H9 (cell line): ENCODE measurements at regions not wholly inside any gene's neighbourhood (a gene's known extent, or its start where the extent isn't known, plus 50 kb on each side); places are given as distances from the start of the nearest gene placed in this dataset.

Experiments used
- DNase-seq: peaks from one replicate; pipeline ENCODE4 v3.0.0-alpha.2; 2017
- H2AFZ ChIP-seq: one replicate; pipeline ENCODE4 v1.6.1; 2013; ENCODE audit warnings: mild to moderate bottlenecking, low read length, control low read depth, moderate library complexity
- H2AK5ac ChIP-seq: 2 replicates; pipeline ENCODE4 v1.6.1; 2013; ENCODE audit warnings: low read length, control low read depth, mixed read lengths; ENCODE audit not compliant: insufficient read length
- H2BK120ac ChIP-seq: one replicate; pipeline ENCODE4 v1.6.1; 2013; ENCODE audit warnings: low read depth, mild to moderate bottlenecking, low read length, control low read depth, inconsistent platforms; ENCODE audit not compliant: poor library complexity, severe bottlenecking
- H2BK12ac ChIP-seq: 2 replicates; pipeline ENCODE4 v1.6.1; 2013; ENCODE audit warnings: low read length, control low read depth, mixed read lengths, low read depth; ENCODE audit not compliant: insufficient read length
- H2BK15ac ChIP-seq: 2 replicates; pipeline ENCODE4 v1.6.1; 2013; ENCODE audit warnings: low read depth, low read length, control low read depth
- H2BK20ac ChIP-seq: one replicate; pipeline ENCODE4 v1.6.1; 2013; ENCODE audit warnings: low read depth, mild to moderate bottlenecking, low read length, control low read depth, inconsistent platforms; ENCODE audit not compliant: poor library complexity, severe bottlenecking
- H2BK5ac ChIP-seq: 2 replicates; pipeline ENCODE4 v1.6.1; 2013; ENCODE audit warnings: low read length, control low read depth, mixed read lengths; ENCODE audit not compliant: insufficient read length
- H3K14ac ChIP-seq: 2 replicates; pipeline ENCODE4 v1.6.1; 2013; ENCODE audit warnings: low read length, control low read depth; ENCODE audit not compliant: insufficient read depth
- H3K18ac ChIP-seq: 2 replicates; pipeline ENCODE4 v1.6.1; 2013; ENCODE audit warnings: low read depth, mild to moderate bottlenecking, mixed read lengths, low read length, control low read depth; ENCODE audit not compliant: insufficient read length
- H3K23ac ChIP-seq: 2 replicates; pipeline ENCODE4 v1.6.1; 2013; ENCODE audit warnings: low read length, control low read depth, mixed read lengths, low read depth; ENCODE audit not compliant: insufficient read length
- H3K23me2 ChIP-seq: 2 replicates; pipeline ENCODE4 v1.6.1; 2013; ENCODE audit warnings: low read depth, mild to moderate bottlenecking, mixed read lengths, low read length, control low read depth; ENCODE audit not compliant: insufficient read length, poor library complexity, severe bottlenecking
- H3K27ac ChIP-seq: 2 replicates; pipeline ENCODE4 v1.5.1; 2013; ENCODE audit warnings: low read length, control low read depth, mixed read lengths, low read depth; ENCODE audit not compliant: insufficient read length
- H3K27me3 ChIP-seq: 2 replicates; pipeline ENCODE4 v1.6.1; 2013; ENCODE audit warnings: low read length, control low read depth, inconsistent platforms; ENCODE audit not compliant: insufficient read depth
- H3K4ac ChIP-seq: 2 replicates; pipeline ENCODE4 v1.6.1; 2013; ENCODE audit warnings: low read depth, mild to moderate bottlenecking, control low read depth, inconsistent platforms, low read length, moderate library complexity
- H3K4me1 ChIP-seq: 2 replicates; pipeline ENCODE4 v1.6.1; 2013; ENCODE audit warnings: low read length, control low read depth, inconsistent platforms; ENCODE audit not compliant: insufficient read depth
- H3K4me2 ChIP-seq: 2 replicates; pipeline ENCODE4 v1.6.1; 2013; ENCODE audit warnings: low read length, control low read depth, mixed read lengths; ENCODE audit not compliant: insufficient read length, insufficient read depth
- H3K56ac ChIP-seq: 2 replicates; pipeline ENCODE4 v1.6.1; 2013; ENCODE audit warnings: low read depth, mild to moderate bottlenecking, mixed read lengths, low read length, control low read depth; ENCODE audit not compliant: insufficient read length
- H3K79me1 ChIP-seq: 2 replicates; pipeline ENCODE4 v1.6.1; 2013; ENCODE audit warnings: low read depth, mild to moderate bottlenecking, moderate library complexity, low read length, control low read depth, inconsistent platforms; ENCODE audit not compliant: insufficient read depth, poor library complexity, severe bottlenecking
- H3K79me2 ChIP-seq: 2 replicates; pipeline ENCODE4 v1.6.1; 2013; ENCODE audit warnings: low read length, control low read depth, inconsistent platforms; ENCODE audit not compliant: insufficient read depth
- H3K9ac ChIP-seq: 2 replicates; pipeline ENCODE4 v1.6.1; 2013; ENCODE audit warnings: low read length, control low read depth, mixed read lengths; ENCODE audit not compliant: insufficient read length; ENCODE audit errors: extremely low read depth
- H3K9me3 ChIP-seq: one replicate; pipeline ENCODE4 v1.6.1; 2013; ENCODE audit warnings: low read depth, low read length, inconsistent platforms; ENCODE audit not compliant: control insufficient read depth
- H3T11ph ChIP-seq: one replicate; pipeline ENCODE4 v1.6.1; 2013; ENCODE audit warnings: mild to moderate bottlenecking, low read length, control low read depth, inconsistent platforms
- H4K20me1 ChIP-seq: one replicate; pipeline ENCODE4 v1.6.1; 2013; ENCODE audit not compliant: control insufficient read depth, insufficient read length, insufficient read depth
- H4K5ac ChIP-seq: 2 replicates; pipeline ENCODE4 v1.6.1; 2013; ENCODE audit warnings: low read depth, mild to moderate bottlenecking, mixed read lengths, low read length, control low read depth; ENCODE audit not compliant: insufficient read length
- H4K8ac ChIP-seq: replicated peaks from 2 replicates; pipeline ENCODE4 v1.6.1; 2013; ENCODE audit warnings: low read length, control low read depth, mixed read lengths, low read depth; ENCODE audit not compliant: insufficient read length
- H4K91ac ChIP-seq: 2 replicates; pipeline ENCODE4 v1.6.1; 2013; ENCODE audit warnings: low read depth, mild to moderate bottlenecking, moderate library complexity, mixed read lengths, low read length, control low read depth; ENCODE audit not compliant: insufficient read length
- H3K27ac Mint-ChIP-seq, 3 experiments: 2 replicates in 2 of 3; 3 replicates in 1 of 3; pipeline ENCODE4 v1.8.0; 2020 to 2021; ENCODE audit warnings: mixed read lengths in 3 of 3, mild to moderate bottlenecking in 1 of 3, moderate library complexity in 1 of 3
- H3K27me3 Mint-ChIP-seq: 2 replicates; pipeline ENCODE4 v1.8.0; 2021; ENCODE audit warnings: low read depth, mild to moderate bottlenecking, moderate library complexity, mixed read lengths
- H3K36me3 Mint-ChIP-seq, 3 experiments: 2 replicates in 2 of 3; 3 replicates in 1 of 3; pipeline ENCODE4 v1.8.0; 2020 to 2021; ENCODE audit warnings: low read depth in 3 of 3, mixed read lengths in 3 of 3; ENCODE audit not compliant: insufficient read depth in 1 of 3
- H3K4me1 Mint-ChIP-seq, 2 experiments: 2 replicates each; pipeline ENCODE4 v1.8.0; 2020; ENCODE audit warnings: mixed read lengths in 2 of 2
- H3K4me3 Mint-ChIP-seq, 2 experiments: 2 replicates in 1 of 2; 3 replicates in 1 of 2; pipeline ENCODE4 v1.8.0; 2020 to 2021; ENCODE audit warnings: mild to moderate bottlenecking in 2 of 2, mixed read lengths in 2 of 2, moderate library complexity in 1 of 2
- H3K9me3 Mint-ChIP-seq, 2 experiments: 2 replicates in 1 of 2; 3 replicates in 1 of 2; pipeline ENCODE4 v1.8.0; 2020; ENCODE audit warnings: mild to moderate bottlenecking in 2 of 2, mixed read lengths in 2 of 2, moderate library complexity in 1 of 2
- WGBS: extraction: QIAGEN DNeasy Blood & Tissue Kit; methylation state at CpG from one replicate; pipeline ENCODE4 v1.1.7; 2013; ENCODE audit warnings: missing lambda C conversion rate, low lambda C conversion rate, mixed read lengths; ENCODE audit not compliant: insufficient read length; ENCODE audit errors: extremely low coverage; 5-methylcytosine and 5-hydroxymethylcytosine counted together
- TF ChIP-seq, protein P1 (sequence below): fragments of 200-600 bp; sonication (generic); conservative IDR thresholded peaks from 3 replicates; pipeline ENCODE4 v1.8.0; 2021; ENCODE audit warnings: antibody characterized with exemption, mild to moderate bottlenecking

GRCh38 chr4:38236003-38236402 is 275.8 kb downstream of the PTTG2 start:
- Histone ChIP-seq H3K4me2 (no peak overlapping the region), H2BK120ac (no peak overlapping the region), H3K79me1 (no peaks in the 10 kb centered on the region), H3K4ac (no peak overlapping the region), H2BK15ac (no peak overlapping the region), H3K79me2 (no peaks in the 10 kb centered on the region), H4K5ac (no peak overlapping the region), H3K23me2 (no peaks in the 10 kb centered on the region), H3T11ph (no peak overlapping the region), H4K8ac (no peak overlapping the region), H3K9me3 (no peaks in the 10 kb centered on the region), H3K18ac (no peak overlapping the region), H2BK20ac (no peak overlapping the region), H4K91ac (no peak overlapping the region), H3K56ac (no peak overlapping the region), H3K4me1 (no peaks in the 10 kb centered on the region), H2AFZ (no peak overlapping the region), H3K14ac (no peak overlapping the region), H2BK5ac (no peak overlapping the region), H3K27ac (no peak overlapping the region), H4K20me1 (no peaks in the 10 kb centered on the region), H3K9ac (no peak overlapping the region), H2BK12ac (no peak overlapping the region), H3K27me3 (no peaks in the 10 kb centered on the region), H3K23ac (no peak overlapping the region), H2AK5ac (no peak overlapping the region)
- TF ChIP-seq, protein P1, sequence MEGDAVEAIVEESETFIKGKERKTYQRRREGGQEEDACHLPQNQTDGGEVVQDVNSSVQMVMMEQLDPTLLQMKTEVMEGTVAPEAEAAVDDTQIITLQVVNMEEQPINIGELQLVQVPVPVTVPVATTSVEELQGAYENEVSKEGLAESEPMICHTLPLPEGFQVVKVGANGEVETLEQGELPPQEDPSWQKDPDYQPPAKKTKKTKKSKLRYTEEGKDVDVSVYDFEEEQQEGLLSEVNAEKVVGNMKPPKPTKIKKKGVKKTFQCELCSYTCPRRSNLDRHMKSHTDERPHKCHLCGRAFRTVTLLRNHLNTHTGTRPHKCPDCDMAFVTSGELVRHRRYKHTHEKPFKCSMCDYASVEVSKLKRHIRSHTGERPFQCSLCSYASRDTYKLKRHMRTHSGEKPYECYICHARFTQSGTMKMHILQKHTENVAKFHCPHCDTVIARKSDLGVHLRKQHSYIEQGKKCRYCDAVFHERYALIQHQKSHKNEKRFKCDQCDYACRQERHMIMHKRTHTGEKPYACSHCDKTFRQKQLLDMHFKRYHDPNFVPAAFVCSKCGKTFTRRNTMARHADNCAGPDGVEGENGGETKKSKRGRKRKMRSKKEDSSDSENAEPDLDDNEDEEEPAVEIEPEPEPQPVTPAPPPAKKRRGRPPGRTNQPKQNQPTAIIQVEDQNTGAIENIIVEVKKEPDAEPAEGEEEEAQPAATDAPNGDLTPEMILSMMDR = no peak
- DNase-seq = no peak
- Mint-ChIP-seq H3K4me3 (no peak overlapping the region), H3K36me3 (no peaks in the 10 kb centered on the region), H3K27ac (no peak overlapping the region), H3K9me3 (no peaks in the 10 kb centered on the region), H3K4me1 (0 out of 4 replicates have a peak, but pooled peaks cover 0 to 3% of the 10 kb centered on the region in 2 experiments), H3K27me3 (peaks cover 3% of the 10 kb centered on the region)
- no CpG with 5 or more reads among the region's 8 CpGs for WGBS
